ENCODE measurements at regions not wholly inside any gene's neighbourhood (a gene's known extent, or its start where the extent isn't known, plus 50 kb on each side); places are given as distances from the start of the nearest gene placed in this dataset.

DNA sequence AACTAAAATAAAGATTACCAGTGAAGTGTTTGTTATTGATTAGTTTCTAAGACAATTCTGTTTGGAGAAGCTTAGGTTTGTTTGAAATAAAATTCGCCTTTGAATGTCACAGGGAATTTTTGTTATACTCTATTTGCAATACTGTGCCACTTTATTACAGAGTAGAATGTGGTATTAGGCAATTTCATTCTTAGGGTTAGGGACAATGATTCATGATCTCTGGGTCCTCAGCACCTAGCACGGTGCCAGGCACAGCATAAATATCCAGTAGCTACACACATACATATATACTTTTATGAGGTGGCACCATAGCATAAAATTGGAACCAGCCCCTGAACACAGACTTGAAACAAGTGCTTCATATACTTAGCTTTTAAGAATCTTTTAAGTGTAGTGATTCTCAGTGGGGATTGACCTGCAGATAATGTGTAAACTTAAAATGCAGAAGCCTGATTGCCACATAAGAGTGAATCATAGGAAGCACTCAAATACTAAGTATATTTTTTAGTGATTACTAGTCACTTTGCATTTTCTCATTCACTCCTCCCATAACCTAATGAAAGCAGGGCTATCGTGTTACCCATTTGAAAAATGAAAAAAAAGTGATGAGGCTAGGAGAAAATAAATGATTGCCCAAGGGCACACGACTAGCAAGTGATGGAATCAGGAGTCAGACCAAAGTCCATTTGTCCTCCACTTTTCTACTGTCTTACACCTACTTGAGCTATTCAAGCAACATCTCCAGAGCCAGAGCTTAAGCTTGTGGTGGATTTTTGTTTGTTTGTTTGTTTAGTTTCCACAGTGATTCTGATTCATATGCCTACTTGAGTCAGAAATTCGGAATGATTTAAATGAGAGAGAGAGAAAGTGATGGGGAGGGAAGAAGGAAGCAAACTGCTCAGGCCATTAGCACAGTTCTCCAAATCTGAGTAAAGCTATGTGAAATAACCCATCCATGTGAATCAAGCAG is 366.0 kb upstream of the FGF13 start:
- TF ChIP-seq CTCF (IDR thresholded peaks at IDR 0.05): no peak
- no peak for TF ChIP-seq POLR2A (IDR thresholded peaks at IDR 0.05)

Measured in esophagus squamous epithelium (tissue), 4 donors.